Mucosa of descending colon (tissue), 3 donors: ENCODE measurements at regions not wholly inside any gene's neighbourhood (a gene's known extent, or its start where the extent isn't known, plus 50 kb on each side); places are given as distances from the start of the nearest gene placed in this dataset.

Experiments used
- ATAC-seq: fragments of 200-7000 bp; cut with Tn5 transposase; one replicate; pipeline ENCODE4 v1.9.1; 2020; ENCODE audit warnings: mild to moderate bottlenecking, moderate library complexity
- DNase-seq, 3 donors: peaks; one replicate each; pipeline ENCODE4 v3.0.0-alpha.2; 2020
- H3K36me3 ChIP-seq: fragments of 200-600 bp; one replicate; pipeline ENCODE4 v1.8.0; 2021; ENCODE audit warnings: low read depth, mild to moderate bottlenecking
- H3K4me1 ChIP-seq: fragments of 200-600 bp; one replicate; pipeline ENCODE4 v1.8.0; 2021; ENCODE audit warnings: low read depth, mild to moderate bottlenecking
- H3K4me3 ChIP-seq: fragments of 200-600 bp; one replicate; pipeline ENCODE4 v1.8.0; 2021; ENCODE audit warnings: mild to moderate bottlenecking
- H3K9me3 ChIP-seq: fragments of 200-600 bp; one replicate; pipeline ENCODE4 v1.8.0; 2021; ENCODE audit warnings: mild to moderate bottlenecking
- intact Hi-C, 2 donors: fragments of 100-400 bp; cut with DNase I in 1 of 2; cut with micrococcal nuclease in 1 of 2; formaldehyde crosslinking; loops; one replicate each; pipeline versions ENCODE4 v1.11.0 to v1.11.1; 2022; cut with DNase I, micrococcal nuclease
- TF ChIP-seq, protein P1 (sequence below): fragments of 200-600 bp; IDR thresholded peaks from one replicate; pipeline ENCODE4 v1.8.0; 2022; ENCODE audit warnings: antibody characterized with exemption, mild to moderate bottlenecking
- donor health status: DM: no; HTN: no; CAD: no; lungs with moderate emphysema.
- donor health status: DM: no; HTN: no; CAD: no.
- donor health status: DM: no; HTN: yes; CAD: no.

DNA sequence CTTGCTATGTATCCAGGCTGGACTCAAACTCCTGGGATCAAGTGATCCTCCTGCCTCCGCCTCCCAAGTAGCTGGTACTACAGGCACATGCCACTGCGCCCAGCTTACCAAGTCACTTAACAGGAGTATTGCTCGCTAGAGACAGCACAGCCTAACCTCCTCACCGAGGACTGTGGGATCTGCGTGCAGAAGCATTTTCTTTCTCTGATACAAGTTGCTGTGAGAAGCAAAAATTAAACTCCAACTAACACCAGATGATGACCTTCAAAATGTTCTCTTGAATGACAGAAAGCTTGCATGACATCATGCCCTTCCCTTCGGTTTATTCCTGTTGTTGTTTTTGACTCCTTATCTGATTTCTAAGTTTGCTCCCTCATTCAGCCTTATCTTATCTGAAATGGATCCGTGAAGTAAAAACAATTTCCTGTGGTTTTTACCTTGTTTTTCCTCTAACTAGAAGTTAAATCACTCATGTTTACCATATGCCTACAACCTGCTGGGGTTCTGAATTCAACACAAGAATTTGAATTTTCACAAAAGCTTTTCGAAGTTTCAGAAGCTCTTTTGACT, 94.4 kb upstream of the KIF5B start:
- DNase-seq (no peak), ATAC-seq (peak; percentile 30)
- TF ChIP-seq, protein P1, sequence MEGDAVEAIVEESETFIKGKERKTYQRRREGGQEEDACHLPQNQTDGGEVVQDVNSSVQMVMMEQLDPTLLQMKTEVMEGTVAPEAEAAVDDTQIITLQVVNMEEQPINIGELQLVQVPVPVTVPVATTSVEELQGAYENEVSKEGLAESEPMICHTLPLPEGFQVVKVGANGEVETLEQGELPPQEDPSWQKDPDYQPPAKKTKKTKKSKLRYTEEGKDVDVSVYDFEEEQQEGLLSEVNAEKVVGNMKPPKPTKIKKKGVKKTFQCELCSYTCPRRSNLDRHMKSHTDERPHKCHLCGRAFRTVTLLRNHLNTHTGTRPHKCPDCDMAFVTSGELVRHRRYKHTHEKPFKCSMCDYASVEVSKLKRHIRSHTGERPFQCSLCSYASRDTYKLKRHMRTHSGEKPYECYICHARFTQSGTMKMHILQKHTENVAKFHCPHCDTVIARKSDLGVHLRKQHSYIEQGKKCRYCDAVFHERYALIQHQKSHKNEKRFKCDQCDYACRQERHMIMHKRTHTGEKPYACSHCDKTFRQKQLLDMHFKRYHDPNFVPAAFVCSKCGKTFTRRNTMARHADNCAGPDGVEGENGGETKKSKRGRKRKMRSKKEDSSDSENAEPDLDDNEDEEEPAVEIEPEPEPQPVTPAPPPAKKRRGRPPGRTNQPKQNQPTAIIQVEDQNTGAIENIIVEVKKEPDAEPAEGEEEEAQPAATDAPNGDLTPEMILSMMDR = no peak
- Histone ChIP-seq H3K36me3 (no peaks in the 10 kb centered on the region), H3K4me3 (no peak overlapping the region), H3K9me3 (no peaks in the 10 kb centered on the region), H3K4me1 (no peaks in the 10 kb centered on the region)
- intact Hi-C loops = no loop called here

DNA sequence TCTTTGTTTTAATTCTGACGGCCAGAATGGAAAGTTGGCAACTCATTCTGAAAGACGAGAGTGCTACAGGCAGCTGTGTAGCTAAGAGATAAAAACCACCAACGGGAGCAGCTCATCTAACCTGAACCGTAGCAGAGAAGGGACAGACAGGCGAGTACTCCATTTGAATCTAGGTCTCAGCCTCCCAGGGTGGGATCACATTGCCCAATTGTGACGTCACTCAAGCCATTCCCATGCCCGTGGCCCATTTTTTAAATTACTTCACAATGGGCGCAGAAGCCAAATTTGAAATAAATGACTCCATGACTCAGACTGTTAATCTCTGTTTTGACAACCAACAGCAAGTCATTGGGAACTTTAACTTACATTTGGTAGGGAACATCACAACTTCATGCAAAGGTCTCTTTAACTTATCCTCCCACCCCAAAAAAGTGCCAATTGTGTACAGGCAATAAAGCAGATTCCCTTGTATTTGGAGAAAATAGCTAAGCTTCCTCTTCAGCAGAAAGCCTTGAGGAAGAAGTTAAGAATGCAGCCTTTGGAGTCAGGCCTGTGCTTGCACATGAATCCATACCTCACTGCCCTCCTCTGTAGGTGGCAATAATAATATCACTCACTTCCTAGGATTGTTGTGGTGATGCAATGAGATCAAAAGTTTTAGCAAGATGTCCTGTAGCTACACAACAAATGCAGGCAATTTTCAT, 93.2 kb upstream of the KIF5B start:
- TF ChIP-seq, protein P1 = no peak
- Histone ChIP-seq H3K9me3 (no peaks in the 10 kb centered on the region), H3K4me1 (peaks cover 6% of the 10 kb centered on the region), H3K36me3 (no peaks in the 10 kb centered on the region), H3K4me3 (no peak overlapping the region)
- DNase-seq (no peak), ATAC-seq (peak; percentile 23)
- intact Hi-C loops = no loop called here

DNA sequence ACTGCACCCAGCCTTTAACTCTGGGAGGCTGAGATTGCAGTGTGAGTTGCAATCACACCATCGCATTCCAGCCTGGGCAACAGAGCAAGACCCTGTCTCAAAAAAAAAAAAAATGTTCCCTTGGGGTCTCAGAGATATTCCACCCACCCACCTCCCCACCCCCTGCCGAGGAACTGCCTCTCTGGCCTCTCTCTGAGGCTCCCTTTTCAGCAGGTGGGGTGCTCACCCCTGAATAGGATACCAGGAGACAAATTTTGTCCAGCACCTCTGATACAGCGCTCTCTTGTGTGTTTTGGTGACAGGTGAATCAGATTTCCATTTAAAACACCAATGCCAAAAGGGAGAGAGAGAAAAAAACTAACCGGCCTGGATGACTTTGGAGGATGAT, 92.6 kb upstream of the KIF5B start:
- intact Hi-C loops = no loop called here
- H3K4me3 ChIP-seq = no peak overlapping the region
- H3K4me1 ChIP-seq = peaks cover 7% of the 10 kb centered on the region
- DNase-seq (no peak), ATAC-seq (no peak)
- H3K9me3 ChIP-seq = no peaks in the 10 kb centered on the region
- H3K36me3 ChIP-seq = no peaks in the 10 kb centered on the region
- TF ChIP-seq, protein P1 = no peak

DNA sequence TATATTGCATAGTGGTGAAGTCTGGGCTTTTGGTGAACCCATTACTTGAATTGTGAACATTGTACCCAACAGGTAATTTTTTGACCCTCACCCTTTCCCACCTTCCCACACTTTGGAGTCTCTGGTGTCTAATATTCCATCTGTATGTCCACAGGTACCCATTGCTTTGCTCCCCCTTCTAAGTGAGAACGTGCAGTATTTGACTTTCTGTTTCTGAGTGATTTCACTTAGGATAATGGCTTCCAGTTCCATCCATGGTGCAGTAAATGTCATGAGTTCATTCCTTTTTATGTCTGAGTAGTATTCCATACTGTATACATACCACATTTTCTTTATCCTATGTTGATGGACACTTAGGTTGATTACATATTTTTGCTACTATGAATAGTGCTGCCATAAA, 91.5 kb upstream of the KIF5B start:
- intact Hi-C loops = no loop called here
- no peak overlapping the region for H3K4me3 ChIP-seq
- peaks cover 7% of the 10 kb centered on the region for H3K4me1 ChIP-seq
- DNase-seq (no peak), ATAC-seq (no peak)
- no peaks in the 10 kb centered on the region for H3K36me3 ChIP-seq
- TF ChIP-seq, protein P1 = no peak
- no peaks in the 10 kb centered on the region for H3K9me3 ChIP-seq

DNA sequence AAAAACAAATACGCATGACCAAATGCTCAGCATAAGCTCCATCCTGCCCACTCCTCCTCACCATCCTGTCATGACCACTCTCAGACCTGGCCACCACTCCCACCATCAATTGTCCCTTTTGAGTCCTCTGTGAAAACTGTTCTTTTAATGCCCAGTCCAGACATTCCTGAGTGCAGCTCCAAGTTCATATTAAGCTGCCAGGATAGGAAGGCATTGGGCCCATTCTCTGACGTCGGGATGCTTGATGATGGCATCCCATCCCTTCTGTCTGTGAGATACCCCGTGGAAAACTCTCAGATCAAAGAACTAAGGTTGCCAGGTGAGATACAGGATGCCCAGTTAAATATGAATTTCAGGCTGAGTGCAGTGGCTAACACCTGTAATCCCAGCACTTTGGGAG, 89.9 kb upstream of the KIF5B start:
- no peak for ATAC-seq
- TF ChIP-seq, protein P1 = no peak
- Histone ChIP-seq H3K9me3 (no peaks in the 10 kb centered on the region), H3K4me1 (peaks cover 13% of the 10 kb centered on the region), H3K36me3 (no peaks in the 10 kb centered on the region), H3K4me3 (no peak overlapping the region)
- no peak for DNase-seq
- intact Hi-C loops = no loop called here
